ENCODE measurements at regions not wholly inside any gene's neighbourhood (a gene's known extent, or its start where the extent isn't known, plus 50 kb on each side); places are given as distances from the start of the nearest gene placed in this dataset.

DNA sequence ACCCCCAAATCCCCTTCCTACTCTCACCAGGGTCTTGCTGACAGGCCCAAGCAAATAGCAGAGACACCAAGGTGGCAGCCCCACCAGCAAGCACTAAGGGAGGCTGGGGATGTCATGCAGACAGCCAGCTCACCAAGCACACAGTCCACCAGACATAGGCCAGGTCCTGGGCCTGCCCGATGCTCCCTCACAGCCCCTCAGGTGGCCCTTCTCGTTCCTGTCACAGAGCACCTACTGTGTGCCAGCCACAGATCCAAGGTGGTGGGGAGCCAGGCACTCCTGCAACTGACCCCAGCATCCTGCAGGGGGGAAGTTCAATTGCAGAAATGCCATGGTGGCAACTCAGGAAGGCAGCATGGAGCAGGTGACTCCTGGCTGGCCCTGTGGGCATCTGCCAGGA lies 60.5 kb upstream of the PNMA1 start:
- Histone ChIP-seq H3K36me3 (ENCODE audit: control insufficient read depth in 2 of 2, insufficient read depth in 2 of 2, low read length in 1 of 2) (no peaks in the 10 kb centered on the region), H3K27ac (ENCODE audit: low read depth in 1 of 2, low read length in 1 of 2) (no peak overlapping the region), H3K4me1 (ENCODE audit: control insufficient read depth in 2 of 2, insufficient read depth in 2 of 2, low read length in 2 of 2) (peaks cover 22 to 58% of the 10 kb centered on the region in 2 donors), H3K9me3 (ENCODE audit: control insufficient read depth in 2 of 2, insufficient read depth in 1 of 2, low read length in 1 of 2) (no peaks in the 10 kb centered on the region), H3K4me3 (ENCODE audit: low read length in 2 of 2) (no peak overlapping the region), H3K27me3 (ENCODE audit: control insufficient read depth in 2 of 2, insufficient read depth in 1 of 2, low read length in 1 of 2) (no peaks in the 10 kb centered on the region)
- WGBS = 94% methylated on average over 2 of the region's 2 CpGs
- no peak for DNase-seq (ENCODE audit: low read depth in 6 of 9, low spot score in 9 of 9)

DNA sequence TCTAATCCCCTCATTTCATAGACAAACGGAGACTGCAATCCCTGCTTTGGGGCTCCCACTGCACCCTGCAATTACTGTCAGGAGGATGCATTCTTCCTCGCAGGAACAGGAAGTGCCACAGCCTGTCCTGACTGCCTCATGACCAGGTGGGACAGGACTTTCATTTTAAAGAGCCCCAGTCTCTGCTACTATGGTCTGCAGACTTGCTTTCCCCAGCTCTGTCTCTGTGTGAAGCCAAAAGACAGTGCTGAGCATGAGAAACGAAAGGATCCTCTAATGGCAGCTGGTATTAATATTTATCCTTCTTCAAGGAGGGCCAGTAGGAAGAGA lies 60.0 kb upstream of the PNMA1 start:
- no peaks in the 10 kb centered on the region for H3K36me3 ChIP-seq (ENCODE audit: control insufficient read depth in 2 of 2, insufficient read depth in 2 of 2, low read length in 1 of 2)
- no peak overlapping the region for H3K4me3 ChIP-seq (ENCODE audit: low read length in 2 of 2)
- no peaks in the 10 kb centered on the region for H3K27me3 ChIP-seq (ENCODE audit: control insufficient read depth in 2 of 2, insufficient read depth in 1 of 2, low read length in 1 of 2)
- 75% methylated on average over 3 of the region's 3 CpGs for WGBS
- H3K4me1 ChIP-seq (ENCODE audit: control insufficient read depth in 2 of 2, insufficient read depth in 2 of 2, low read length in 2 of 2) = peaks cover 22 to 58% of the 10 kb centered on the region in 2 donors
- DNase-seq (ENCODE audit: low read depth in 6 of 9, low spot score in 9 of 9) = no peak
- no peak overlapping the region for H3K27ac ChIP-seq (ENCODE audit: low read depth in 1 of 2, low read length in 1 of 2)
- H3K9me3 ChIP-seq (ENCODE audit: control insufficient read depth in 2 of 2, insufficient read depth in 1 of 2, low read length in 1 of 2) = no peaks in the 10 kb centered on the region

DNA sequence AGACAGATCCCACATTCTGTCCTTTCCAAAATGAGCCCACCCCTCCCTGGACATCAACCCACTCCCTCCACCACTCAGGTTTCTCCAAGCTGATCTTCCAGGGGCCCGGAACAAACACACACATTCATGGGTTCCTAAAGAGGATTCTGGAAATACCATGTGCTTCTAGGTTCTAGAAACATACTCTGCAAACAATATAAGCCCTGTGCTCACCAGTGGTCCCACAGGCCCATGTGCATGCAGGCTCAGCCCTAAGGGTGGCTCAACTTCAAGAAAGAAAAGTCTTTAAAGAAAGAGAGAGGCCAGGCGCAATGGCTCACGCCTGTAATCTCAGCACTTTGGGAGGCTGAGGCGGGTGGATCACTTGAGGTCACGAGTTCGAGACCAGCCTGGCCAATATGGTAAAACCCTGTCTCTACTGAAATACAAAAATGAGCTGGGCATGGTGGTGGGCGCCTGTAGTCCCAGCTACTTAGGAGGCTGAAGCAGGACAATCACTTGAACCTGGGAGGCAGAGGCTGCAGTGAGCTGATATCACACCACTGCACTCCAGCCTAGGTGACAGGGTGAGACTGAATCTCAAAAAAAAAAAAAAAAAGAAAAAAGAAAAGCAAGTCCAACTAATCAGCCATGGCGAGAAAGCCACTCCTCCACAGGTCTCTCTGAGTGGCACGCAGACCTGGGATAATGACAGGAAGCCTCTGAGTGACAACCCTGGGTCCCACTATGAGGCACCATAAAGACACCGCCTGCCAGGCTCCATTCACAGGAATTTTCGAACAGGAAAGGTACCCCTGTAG lies 59.5 kb upstream of the PNMA1 start:
- 92% methylated on average over 11 of the region's 11 CpGs for WGBS
- H3K27me3 ChIP-seq (ENCODE audit: control insufficient read depth in 2 of 2, insufficient read depth in 1 of 2, low read length in 1 of 2) = no peaks in the 10 kb centered on the region
- no peak overlapping the region for H3K4me3 ChIP-seq (ENCODE audit: low read length in 2 of 2)
- H3K9me3 ChIP-seq (ENCODE audit: control insufficient read depth in 2 of 2, insufficient read depth in 1 of 2, low read length in 1 of 2) = no peaks in the 10 kb centered on the region
- no peak for DNase-seq (ENCODE audit: low read depth in 6 of 9, low spot score in 9 of 9)
- H3K27ac ChIP-seq (ENCODE audit: low read depth in 1 of 2, low read length in 1 of 2) = no peak overlapping the region
- H3K4me1 ChIP-seq (ENCODE audit: control insufficient read depth in 2 of 2, insufficient read depth in 2 of 2, low read length in 2 of 2) = peaks cover 22 to 58% of the 10 kb centered on the region in 2 donors
- no peaks in the 10 kb centered on the region for H3K36me3 ChIP-seq (ENCODE audit: control insufficient read depth in 2 of 2, insufficient read depth in 2 of 2, low read length in 1 of 2)

DNA sequence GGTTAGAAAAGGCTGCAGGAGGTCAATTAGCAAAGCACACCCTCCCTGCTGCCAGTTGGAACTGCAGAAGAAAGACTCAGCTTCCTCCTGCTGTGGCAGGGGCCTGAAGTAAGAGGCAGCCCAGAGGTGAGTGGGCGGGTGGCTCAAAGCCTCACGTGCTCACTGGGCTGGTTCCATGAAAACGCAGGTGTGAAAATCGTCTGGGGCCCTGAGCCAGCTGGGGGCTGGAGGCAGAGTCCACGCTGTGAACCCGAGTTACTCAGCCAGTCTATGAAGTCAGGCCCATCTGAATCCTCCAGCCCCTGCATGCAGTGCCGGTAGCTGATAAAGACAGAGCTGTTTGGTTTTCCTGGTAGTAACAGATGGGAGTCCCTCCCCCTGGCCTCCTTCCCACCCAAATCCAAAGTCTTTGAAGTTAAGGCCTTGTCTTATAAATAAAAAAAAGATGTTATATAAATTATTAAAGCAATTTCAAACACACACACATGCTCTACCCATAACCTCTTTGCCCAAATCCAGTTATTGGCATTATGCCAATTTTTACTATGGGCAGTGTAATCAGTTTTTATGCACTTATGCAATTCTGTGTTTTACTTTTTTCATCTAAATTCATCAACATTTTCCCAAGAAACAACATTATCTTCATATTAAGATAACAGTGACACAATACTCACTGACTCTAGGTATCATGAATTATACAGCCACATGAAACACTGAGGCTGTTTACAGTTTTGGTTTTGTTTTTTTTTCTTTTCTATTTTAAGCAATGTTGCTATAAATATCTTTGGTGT lies 57.9 kb upstream of the PNMA1 start:
- Histone ChIP-seq H3K27ac (ENCODE audit: low read depth in 1 of 2, low read length in 1 of 2) (peak overlapping the region; percentile 72 to 83), H3K36me3 (ENCODE audit: control insufficient read depth in 2 of 2, insufficient read depth in 2 of 2, low read length in 1 of 2) (no peaks in the 10 kb centered on the region), H3K4me3 (ENCODE audit: low read length in 2 of 2) (peak overlapping the region in 1 of 2 donors; percentile 5), H3K9me3 (ENCODE audit: control insufficient read depth in 2 of 2, insufficient read depth in 1 of 2, low read length in 1 of 2) (no peaks in the 10 kb centered on the region), H3K4me1 (ENCODE audit: control insufficient read depth in 2 of 2, insufficient read depth in 2 of 2, low read length in 2 of 2) (peaks cover 18 to 47% of the 10 kb centered on the region in 2 donors), H3K27me3 (ENCODE audit: control insufficient read depth in 2 of 2, insufficient read depth in 1 of 2, low read length in 1 of 2) (no peaks in the 10 kb centered on the region)
- 3% methylated on average over 7 of the region's 7 CpGs for WGBS
- peak in 5 of 9 donors; percentile 75 to 88 (median 76) for DNase-seq (ENCODE audit: low read depth in 6 of 9, low spot score in 9 of 9)

DNA sequence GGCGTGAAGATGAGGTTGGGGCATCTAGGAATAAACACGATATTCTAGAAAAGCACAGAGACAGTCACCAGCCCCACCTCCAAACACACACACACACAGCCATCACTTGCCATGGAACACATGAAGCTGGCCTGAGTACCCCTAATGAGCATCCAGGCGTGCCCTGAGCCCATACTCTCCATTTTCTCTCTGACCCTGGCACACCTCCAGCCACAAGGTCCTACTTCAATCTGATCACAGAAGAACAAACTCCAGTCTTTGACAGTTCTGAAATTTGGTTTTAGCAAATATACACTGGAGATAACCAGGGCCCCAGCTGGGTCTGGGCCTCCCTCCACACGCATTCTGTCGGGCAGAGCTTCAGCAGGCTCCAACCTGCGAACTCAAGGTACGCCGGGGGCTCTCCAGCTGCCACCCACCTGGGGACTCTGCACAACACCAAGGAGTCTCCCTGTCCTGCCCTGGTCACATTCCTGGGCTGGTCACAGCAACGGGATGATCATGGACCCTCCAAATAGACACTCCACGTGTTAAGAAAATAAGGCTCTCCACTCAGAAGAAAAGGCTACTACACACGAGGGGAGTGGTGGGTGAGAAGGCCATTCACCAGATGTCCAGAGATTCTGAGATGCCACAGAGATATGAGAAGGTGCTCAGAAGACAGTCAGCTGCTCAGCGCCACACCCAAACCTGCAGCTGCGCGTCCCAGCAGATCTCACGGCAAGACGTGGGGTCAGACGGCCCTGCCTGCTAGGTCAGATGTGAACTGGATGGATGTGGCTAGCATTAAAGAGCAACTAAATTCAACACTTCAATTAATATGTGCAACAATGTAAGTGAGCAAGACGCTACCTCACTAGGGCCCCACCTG lies 57.0 kb upstream of the PNMA1 start:
- 77% methylated on average over 18 of the region's 18 CpGs for WGBS
- Histone ChIP-seq H3K36me3 (ENCODE audit: control insufficient read depth in 2 of 2, insufficient read depth in 2 of 2, low read length in 1 of 2) (no peaks in the 10 kb centered on the region), H3K27ac (ENCODE audit: low read depth in 1 of 2, low read length in 1 of 2) (peak overlapping the region; percentile 72 to 83), H3K4me3 (ENCODE audit: low read length in 2 of 2) (no peak overlapping the region), H3K4me1 (ENCODE audit: control insufficient read depth in 2 of 2, insufficient read depth in 2 of 2, low read length in 2 of 2) (peaks cover 18 to 47% of the 10 kb centered on the region in 2 donors), H3K27me3 (ENCODE audit: control insufficient read depth in 2 of 2, insufficient read depth in 1 of 2, low read length in 1 of 2) (no peaks in the 10 kb centered on the region), H3K9me3 (ENCODE audit: control insufficient read depth in 2 of 2, insufficient read depth in 1 of 2, low read length in 1 of 2) (no peaks in the 10 kb centered on the region)
- no peak for DNase-seq (ENCODE audit: low read depth in 6 of 9, low spot score in 9 of 9)

DNA sequence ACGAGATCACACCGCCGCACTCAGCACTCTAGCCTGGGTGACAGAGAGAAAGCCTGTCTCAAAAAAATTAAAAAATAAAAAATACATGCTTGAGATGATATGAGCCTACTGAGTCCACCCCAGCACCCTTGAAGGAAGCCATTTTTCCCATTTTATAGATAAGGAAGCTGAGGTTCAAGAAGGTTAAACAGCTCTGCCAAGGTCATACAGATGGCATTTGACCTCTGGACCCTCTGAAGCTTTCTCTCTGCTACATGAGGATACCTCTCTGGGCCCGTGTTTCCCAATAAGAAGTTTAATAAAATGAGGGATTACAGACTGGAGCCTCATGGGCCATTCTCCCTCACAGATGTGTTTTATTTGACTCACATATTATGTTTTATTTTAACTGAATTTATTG lies 53.9 kb upstream of the PNMA1 start:
- no peaks in the 10 kb centered on the region for H3K9me3 ChIP-seq (ENCODE audit: control insufficient read depth in 2 of 2, insufficient read depth in 1 of 2, low read length in 1 of 2)
- H3K4me3 ChIP-seq (ENCODE audit: low read length in 2 of 2) = no peak overlapping the region
- DNase-seq (ENCODE audit: low read depth in 6 of 9, low spot score in 9 of 9) = no peak
- H3K36me3 ChIP-seq (ENCODE audit: control insufficient read depth in 2 of 2, insufficient read depth in 2 of 2, low read length in 1 of 2) = no peaks in the 10 kb centered on the region
- 96% methylated on average over 4 of the region's 4 CpGs for WGBS
- H3K27me3 ChIP-seq (ENCODE audit: control insufficient read depth in 2 of 2, insufficient read depth in 1 of 2, low read length in 1 of 2) = no peaks in the 10 kb centered on the region
- H3K4me1 ChIP-seq (ENCODE audit: control insufficient read depth in 2 of 2, insufficient read depth in 2 of 2, low read length in 2 of 2) = peaks cover 17 to 38% of the 10 kb centered on the region in 2 donors
- H3K27ac ChIP-seq (ENCODE audit: low read depth in 1 of 2, low read length in 1 of 2) = no peak overlapping the region

DNA sequence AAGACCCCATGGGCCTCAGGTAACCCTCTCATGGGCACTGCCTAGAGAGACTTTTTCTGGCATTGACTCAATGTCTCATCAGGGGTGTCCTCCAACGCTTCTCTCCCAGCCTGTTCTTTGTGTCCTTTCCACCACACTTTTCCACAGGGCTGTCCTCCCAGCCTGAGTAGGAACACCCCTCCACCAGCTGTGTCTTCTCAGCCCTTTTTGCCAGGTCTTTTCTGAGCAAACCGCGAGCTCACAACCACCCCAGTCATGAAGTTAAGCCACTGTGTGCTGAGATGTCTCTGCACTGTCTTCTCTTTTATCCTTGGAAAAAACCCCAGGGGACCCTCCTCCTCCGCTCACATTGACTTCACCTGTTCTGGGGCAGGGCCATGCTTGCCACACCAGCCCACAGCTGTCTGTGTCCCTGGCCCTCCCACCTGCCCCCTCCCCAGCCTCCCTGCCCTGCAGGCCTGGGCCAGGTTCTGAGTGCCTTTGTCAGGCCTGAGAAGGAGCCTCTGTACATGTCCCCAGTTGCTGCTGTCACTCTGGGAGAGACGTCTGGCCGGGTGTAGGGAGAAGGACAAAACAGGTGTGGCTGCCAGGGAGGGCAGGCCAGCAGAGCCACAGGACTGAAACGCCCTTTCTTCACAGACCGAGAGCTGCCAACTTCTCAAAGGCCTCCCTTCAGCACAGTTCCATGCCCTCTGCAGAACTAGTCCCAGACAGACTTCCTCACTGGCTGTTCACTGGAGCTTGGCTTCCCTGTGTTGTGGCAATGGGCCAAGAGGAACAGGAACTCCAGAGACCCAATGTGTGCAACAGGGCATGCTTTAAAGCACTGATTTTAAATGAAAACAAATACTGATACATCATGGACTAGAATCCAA lies 50.5 kb upstream of the PNMA1 start:
- no peaks in the 10 kb centered on the region for H3K27me3 ChIP-seq (ENCODE audit: control insufficient read depth in 2 of 2, insufficient read depth in 1 of 2, low read length in 1 of 2)
- no peak overlapping the region for H3K4me3 ChIP-seq (ENCODE audit: low read length in 2 of 2)
- H3K4me1 ChIP-seq (ENCODE audit: control insufficient read depth in 2 of 2, insufficient read depth in 2 of 2, low read length in 2 of 2) = peaks cover 18 to 44% of the 10 kb centered on the region in 2 donors
- H3K9me3 ChIP-seq (ENCODE audit: control insufficient read depth in 2 of 2, insufficient read depth in 1 of 2, low read length in 1 of 2) = no peaks in the 10 kb centered on the region
- 64% methylated on average over 8 of the region's 8 CpGs for WGBS
- H3K27ac ChIP-seq (ENCODE audit: low read depth in 1 of 2, low read length in 1 of 2) = peak overlapping the region; percentile 21 to 45
- no peaks in the 10 kb centered on the region for H3K36me3 ChIP-seq (ENCODE audit: control insufficient read depth in 2 of 2, insufficient read depth in 2 of 2, low read length in 1 of 2)
- DNase-seq (ENCODE audit: low read depth in 6 of 9, low spot score in 9 of 9) = no peak
